ENCODE measurements at regions not wholly inside any gene's neighbourhood (a gene's known extent, or its start where the extent isn't known, plus 50 kb on each side); places are given as distances from the start of the nearest gene placed in this dataset.
"Not testable (repeated sequence)": the region's sequence is repeated elsewhere in the genome, so short reads cannot be mapped to it uniquely, and the experiment has no call there.

DNA sequence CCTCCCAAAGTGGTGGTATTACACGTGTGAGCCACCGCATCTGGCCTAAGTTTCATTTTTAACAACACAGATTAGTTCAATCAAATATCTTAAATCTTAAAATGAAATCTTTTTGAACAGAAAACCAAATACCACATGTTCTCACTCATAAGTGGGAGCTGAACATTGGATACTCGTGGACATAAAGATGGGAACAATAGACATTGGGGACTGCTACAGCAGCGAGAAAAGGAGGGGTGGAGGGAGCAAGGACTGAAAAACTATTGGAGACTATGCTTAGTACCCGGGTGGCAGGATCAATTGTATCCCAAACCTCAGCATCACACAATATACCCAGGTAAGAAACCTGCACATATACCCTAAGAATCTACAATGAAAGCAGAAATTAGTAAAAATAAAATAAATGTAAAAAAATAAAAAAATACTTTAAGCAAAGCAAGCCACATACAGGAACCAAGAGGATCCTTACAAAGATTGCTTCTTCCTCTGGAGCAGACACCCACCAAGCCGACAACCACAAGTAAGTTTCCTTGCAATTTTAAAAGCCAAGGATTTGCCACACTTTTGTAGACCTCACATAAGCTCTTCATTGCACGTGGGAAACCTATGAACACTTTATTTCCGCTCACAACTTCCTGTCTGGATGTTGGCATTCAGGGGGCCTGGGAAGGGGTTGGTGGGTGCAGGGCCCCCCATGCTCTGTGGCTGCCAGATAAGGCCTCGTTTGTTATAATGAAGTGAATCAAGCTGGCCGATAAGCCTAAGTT is 147.9 kb downstream of the MYCN start:
- TF ChIP-seq, protein P1, sequence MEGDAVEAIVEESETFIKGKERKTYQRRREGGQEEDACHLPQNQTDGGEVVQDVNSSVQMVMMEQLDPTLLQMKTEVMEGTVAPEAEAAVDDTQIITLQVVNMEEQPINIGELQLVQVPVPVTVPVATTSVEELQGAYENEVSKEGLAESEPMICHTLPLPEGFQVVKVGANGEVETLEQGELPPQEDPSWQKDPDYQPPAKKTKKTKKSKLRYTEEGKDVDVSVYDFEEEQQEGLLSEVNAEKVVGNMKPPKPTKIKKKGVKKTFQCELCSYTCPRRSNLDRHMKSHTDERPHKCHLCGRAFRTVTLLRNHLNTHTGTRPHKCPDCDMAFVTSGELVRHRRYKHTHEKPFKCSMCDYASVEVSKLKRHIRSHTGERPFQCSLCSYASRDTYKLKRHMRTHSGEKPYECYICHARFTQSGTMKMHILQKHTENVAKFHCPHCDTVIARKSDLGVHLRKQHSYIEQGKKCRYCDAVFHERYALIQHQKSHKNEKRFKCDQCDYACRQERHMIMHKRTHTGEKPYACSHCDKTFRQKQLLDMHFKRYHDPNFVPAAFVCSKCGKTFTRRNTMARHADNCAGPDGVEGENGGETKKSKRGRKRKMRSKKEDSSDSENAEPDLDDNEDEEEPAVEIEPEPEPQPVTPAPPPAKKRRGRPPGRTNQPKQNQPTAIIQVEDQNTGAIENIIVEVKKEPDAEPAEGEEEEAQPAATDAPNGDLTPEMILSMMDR (IDR thresholded peaks at IDR 0.05) = no peak

DNA sequence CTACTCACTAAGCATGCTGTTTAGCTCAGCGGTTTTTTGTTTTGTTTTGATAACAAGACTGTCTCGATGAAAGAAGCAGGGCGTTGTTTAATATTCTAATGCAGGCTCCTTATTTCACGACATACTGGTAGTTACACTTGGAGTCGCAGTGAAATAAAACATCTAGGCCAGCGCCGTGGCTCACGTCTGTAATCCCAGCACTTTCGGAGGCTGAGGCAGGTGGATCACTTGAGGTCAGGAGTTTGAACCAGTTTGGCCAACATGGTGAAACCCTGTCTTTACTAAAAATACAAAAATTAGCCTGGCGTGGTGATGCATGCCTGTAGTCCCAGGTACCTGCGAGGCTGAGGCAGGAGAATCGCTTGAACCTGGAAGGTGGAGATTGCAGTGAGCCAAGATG is 145.8 kb downstream of the MYCN start:
- not testable (repeated sequence) for H3K27ac Mint-ChIP-seq (ENCODE audit: unreplicated experiment)

More for the DNA sequence above, 147.9 kb downstream of the MYCN start:
- no peaks in the 10 kb centered on the region for H3K4me1 Mint-ChIP-seq (ENCODE audit: unreplicated experiment)
- H3K27me3 Mint-ChIP-seq (ENCODE audit: unreplicated experiment) = no peaks in the 10 kb centered on the region
- H3K9me3 Mint-ChIP-seq (ENCODE audit: unreplicated experiment) = peaks cover 2% of the 10 kb centered on the region
- DNase-seq (ENCODE audit: extremely low spot score, unreplicated experiment) = no peak
- no peak overlapping the region for H3K4me3 Mint-ChIP-seq (ENCODE audit: unreplicated experiment)
- H3K36me3 Mint-ChIP-seq (ENCODE audit: unreplicated experiment) = no peaks in the 10 kb centered on the region
- H3K27ac Mint-ChIP-seq (ENCODE audit: unreplicated experiment) = no peak overlapping the region

DNA sequence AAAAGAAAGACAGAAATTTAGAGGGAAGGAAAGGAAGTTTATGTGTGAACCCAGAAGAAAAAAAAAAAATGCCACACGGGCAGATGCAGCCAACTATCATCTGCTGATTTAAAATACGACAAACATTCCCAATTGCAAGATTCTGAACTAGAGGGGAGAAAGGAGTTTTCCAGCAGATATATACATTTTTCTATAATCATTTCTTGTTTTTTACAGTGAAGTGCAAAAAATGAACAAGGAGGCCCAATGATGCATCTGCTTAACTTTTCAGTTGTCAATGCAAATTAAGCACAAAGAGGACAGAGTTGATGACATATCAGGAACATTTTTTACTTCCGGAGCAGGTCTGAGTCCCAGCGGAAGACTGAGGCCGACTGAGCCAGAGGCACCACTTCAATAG is 144.7 kb downstream of the MYCN start:
- Mint-ChIP-seq H3K27ac (ENCODE audit: unreplicated experiment) (no peak overlapping the region), H3K4me1 (ENCODE audit: unreplicated experiment) (no peaks in the 10 kb centered on the region), H3K4me3 (ENCODE audit: unreplicated experiment) (no peak overlapping the region), H3K9me3 (ENCODE audit: unreplicated experiment) (peaks cover 17% of the 10 kb centered on the region), H3K27me3 (ENCODE audit: unreplicated experiment) (no peaks in the 10 kb centered on the region), H3K36me3 (ENCODE audit: unreplicated experiment) (no peaks in the 10 kb centered on the region)
- DNase-seq (ENCODE audit: extremely low spot score, unreplicated experiment) = no peak
- TF ChIP-seq, protein P1 (IDR thresholded peaks at IDR 0.05) = no peak

More for the DNA sequence above, 145.8 kb downstream of the MYCN start:
- not testable (repeated sequence) for H3K27me3 Mint-ChIP-seq (ENCODE audit: unreplicated experiment); H3K4me3 Mint-ChIP-seq (ENCODE audit: unreplicated experiment); H3K36me3 Mint-ChIP-seq (ENCODE audit: unreplicated experiment); DNase-seq (ENCODE audit: extremely low spot score, unreplicated experiment); H3K4me1 Mint-ChIP-seq (ENCODE audit: unreplicated experiment)
- H3K9me3 Mint-ChIP-seq (ENCODE audit: unreplicated experiment) = peaks cover 13% of the 10 kb centered on the region

DNA sequence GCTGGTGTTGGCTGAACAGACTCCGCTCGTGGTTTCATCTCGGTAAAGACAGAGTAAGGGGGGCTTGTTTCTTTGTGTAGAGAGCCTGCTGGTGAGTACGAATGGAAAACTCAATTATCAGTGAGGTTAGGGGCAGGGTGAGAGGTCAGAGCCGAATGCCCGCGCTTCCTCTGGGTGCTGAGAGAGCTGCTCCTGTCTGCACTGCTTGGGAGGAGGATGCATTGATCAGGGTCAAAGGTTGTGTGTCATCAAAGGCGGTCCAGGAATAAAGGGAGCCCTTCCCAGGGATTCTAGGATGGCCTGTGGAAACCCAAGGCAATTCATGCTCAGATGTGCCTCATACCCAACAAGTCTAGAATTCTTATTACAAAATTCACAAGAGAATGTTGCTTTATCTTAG is 143.9 kb downstream of the MYCN start:
- TF ChIP-seq, protein P1 (IDR thresholded peaks at IDR 0.05) = no peak
- no peak for DNase-seq (ENCODE audit: extremely low spot score, unreplicated experiment)
- Mint-ChIP-seq H3K36me3 (ENCODE audit: unreplicated experiment) (no peaks in the 10 kb centered on the region), H3K27ac (ENCODE audit: unreplicated experiment) (no peak overlapping the region), H3K9me3 (ENCODE audit: unreplicated experiment) (peaks cover 17% of the 10 kb centered on the region), H3K4me1 (ENCODE audit: unreplicated experiment) (no peaks in the 10 kb centered on the region), H3K4me3 (ENCODE audit: unreplicated experiment) (no peak overlapping the region), H3K27me3 (ENCODE audit: unreplicated experiment) (no peaks in the 10 kb centered on the region)

DNA sequence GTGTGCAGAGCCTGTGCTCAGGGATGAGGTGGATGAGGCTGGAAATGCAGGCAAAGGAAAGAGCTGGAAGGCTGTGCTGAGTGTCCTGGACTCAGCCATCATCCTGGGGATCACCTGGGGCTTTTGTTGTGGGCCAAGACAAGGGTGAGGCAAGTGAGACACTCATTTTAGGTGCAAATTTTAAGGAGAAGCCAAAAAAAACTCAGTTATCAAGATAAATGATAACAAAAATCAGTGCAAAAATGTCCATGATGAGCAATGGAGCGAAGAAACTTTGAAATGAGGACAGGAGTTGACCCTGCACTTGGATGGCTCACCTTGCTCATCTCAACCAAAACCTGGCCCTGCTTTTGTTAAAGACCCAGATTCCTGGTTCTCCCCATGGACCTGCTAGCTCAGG is 141.9 kb downstream of the MYCN start:
- Mint-ChIP-seq H3K4me1 (ENCODE audit: unreplicated experiment) (no peaks in the 10 kb centered on the region), H3K9me3 (ENCODE audit: unreplicated experiment) (peaks cover 17% of the 10 kb centered on the region), H3K4me3 (ENCODE audit: unreplicated experiment) (no peak overlapping the region), H3K36me3 (ENCODE audit: unreplicated experiment) (no peaks in the 10 kb centered on the region), H3K27me3 (ENCODE audit: unreplicated experiment) (no peaks in the 10 kb centered on the region), H3K27ac (ENCODE audit: unreplicated experiment) (no peak overlapping the region)
- TF ChIP-seq, protein P1 (IDR thresholded peaks at IDR 0.05) = no peak
- DNase-seq (ENCODE audit: extremely low spot score, unreplicated experiment) = no peak

Measured in osteocyte (in vitro differentiated cells).